Gastroesophageal sphincter (tissue), 4 donors: ENCODE measurements at regions not wholly inside any gene's neighbourhood (a gene's known extent, or its start where the extent isn't known, plus 50 kb on each side); places are given as distances from the start of the nearest gene placed in this dataset.

Experiments used
- ATAC-seq: fragments of 150-250 bp; one replicate; pipeline ENCODE4 v1.9.1; 2016; ENCODE audit warnings: mild to moderate bottlenecking, moderate library complexity
- H3K27ac ChIP-seq, 4 donors: fragments of 200-600 bp; sonication (generic) in 3 of 4; 1 replicate in 3 of 4; 2 replicates in 1 of 4; pipeline ENCODE4 v1.5.1; 2016 to 2019
- H3K27me3 ChIP-seq: fragments of 200-600 bp; sonication (generic); one replicate; pipeline ENCODE4 v1.5.1; 2019
- H3K36me3 ChIP-seq, 2 donors: fragments of 200-600 bp; sonication (generic); one replicate each; pipeline ENCODE4 v1.5.1; 2019; ENCODE audit warnings: control low read depth in 1 of 2
- H3K4me1 ChIP-seq, 3 donors: fragments of 200-600 bp; sonication (generic); 1 replicate in 2 of 3; 2 replicates in 1 of 3; pipeline ENCODE4 v1.5.1; 2016 to 2019; ENCODE audit warnings: control low read depth in 2 of 3
- H3K4me3 ChIP-seq, 2 donors: fragments of 200-600 bp; sonication (generic); one replicate each; pipeline ENCODE4 v1.5.1; 2019; ENCODE audit warnings: mild to moderate bottlenecking in 1 of 2, moderate library complexity in 1 of 2
- H3K9me3 ChIP-seq, 3 donors: fragments of 200-600 bp; sonication (generic); one replicate each; pipeline ENCODE4 v1.5.1; 2017 to 2019; ENCODE audit warnings: control low read depth in 2 of 3
- CTCF ChIP-seq, 4 experiments: fragments of 200-600 bp in 2 of 4; fragments of 450-650 bp in 2 of 4; sonication (generic) in 1 of 4; IDR thresholded peaks; one replicate each; pipeline ENCODE4 v1.5.1; 2017 to 2019; ENCODE audit warnings: antibody characterized with exemption in 4 of 4, mild to moderate bottlenecking in 2 of 4, moderate library complexity in 2 of 4
- EP300 ChIP-seq: sonication (generic); formaldehyde crosslinking; IDR thresholded peaks from one replicate; pipeline ENCODE4 v1.6.1; 2017; ENCODE audit warnings: antibody characterized with exemption, mild to moderate bottlenecking
- POLR2A ChIP-seq, 2 donors: fragments of 450-650 bp; IDR thresholded peaks; one replicate each; pipeline ENCODE4 v1.6.1; 2017; ENCODE audit warnings: antibody characterized with exemption in 2 of 2, mild to moderate bottlenecking in 2 of 2, moderate library complexity in 1 of 2
- POLR2AphosphoS5 ChIP-seq: sonication (generic); formaldehyde crosslinking; IDR thresholded peaks from one replicate; pipeline ENCODE4 v1.6.1; 2017; ENCODE audit warnings: antibody characterized with exemption
- WGBS, 2 donors: methylation state at CpG; one replicate each; pipeline ENCODE4 v1.1.5; 2018; ENCODE audit warnings: low coverage in 1 of 2; 5-methylcytosine and 5-hydroxymethylcytosine counted together

- H3K4me3 ChIP-seq, result no peak overlapping the region
- no peaks in the 10 kb centered on the region for H3K27me3 ChIP-seq
- TF ChIP-seq EP300 (no peak), CTCF (IDR thresholded peaks at IDR 0.05) (no peak), POLR2AphosphoS5 (no peak), POLR2A (IDR thresholded peaks at IDR 0.05) (no peak)
- no peak for ATAC-seq
- peaks cover 0 to 8% (median 0%) of the 10 kb centered on the region in 3 donors for H3K9me3 ChIP-seq
- no peaks in the 10 kb centered on the region for H3K36me3 ChIP-seq
- WGBS, 2 donors, result 81 to 100% methylated on average over 1 of the region's 1 CpG
- H3K4me1 ChIP-seq, result no peaks in the 10 kb centered on the region
- H3K27ac ChIP-seq, result no peak overlapping the region
These were observed 85.5 kb upstream of the OXGR1 start for GRCh38 chr13:97079726-97080125.

- Histone ChIP-seq H3K4me1 (no peaks in the 10 kb centered on the region), H3K27me3 (no peaks in the 10 kb centered on the region), H3K9me3 (peaks cover 0 to 3% (median 0%) of the 10 kb centered on the region in 3 donors), H3K4me3 (no peak overlapping the region), H3K36me3 (no peaks in the 10 kb centered on the region), H3K27ac (no peak overlapping the region)
- TF ChIP-seq CTCF (IDR thresholded peaks at IDR 0.05) (no peak), POLR2AphosphoS5 (no peak), EP300 (no peak), POLR2A (IDR thresholded peaks at IDR 0.05) (no peak)
- ATAC-seq, result no peak
- WGBS, 2 donors, result 85 to 96% methylated on average over 4 to 6 of the region's 6 CpGs
These were observed 88.4 kb upstream of the OXGR1 start for GRCh38 chr13:97082461-97083207.

GRCh38 chr13:97091196-97091595, 96.9 kb upstream of the OXGR1 start:
- no peak for ATAC-seq
- Histone ChIP-seq H3K4me1 (no peaks in the 10 kb centered on the region), H3K4me3 (no peak overlapping the region), H3K9me3 (peaks cover 0 to 5% (median 0%) of the 10 kb centered on the region in 3 donors), H3K27me3 (no peaks in the 10 kb centered on the region), H3K27ac (no peak overlapping the region), H3K36me3 (no peaks in the 10 kb centered on the region)
- 88% methylated on average over 1 of the region's 1 CpG; no CpG with 5 or more reads in 1 of the 2 donors for WGBS, 2 donors
- TF ChIP-seq CTCF (IDR thresholded peaks at IDR 0.05) (no peak), EP300 (no peak), POLR2A (IDR thresholded peaks at IDR 0.05) (no peak), POLR2AphosphoS5 (no peak)

GRCh38 chr13:97100821-97101220, 106.5 kb upstream of the OXGR1 start:
- Histone ChIP-seq H3K4me1 (no peaks in the 10 kb centered on the region), H3K36me3 (no peaks in the 10 kb centered on the region), H3K27me3 (no peaks in the 10 kb centered on the region), H3K9me3 (no peaks in the 10 kb centered on the region), H3K4me3 (no peak overlapping the region), H3K27ac (no peak overlapping the region)
- no peak for ATAC-seq
- no peak for TF ChIP-seq POLR2AphosphoS5
- TF ChIP-seq EP300, result no peak
- no peak for TF ChIP-seq POLR2A (IDR thresholded peaks at IDR 0.05)
- no peak for TF ChIP-seq CTCF (IDR thresholded peaks at IDR 0.05)

- no peak overlapping the region for H3K27ac ChIP-seq
- no peaks in the 10 kb centered on the region for H3K27me3 ChIP-seq
- no peak overlapping the region for H3K4me3 ChIP-seq
- TF ChIP-seq CTCF (IDR thresholded peaks at IDR 0.05), result no peak
- TF ChIP-seq POLR2A (IDR thresholded peaks at IDR 0.05), result no peak
- no peak for TF ChIP-seq EP300
- TF ChIP-seq POLR2AphosphoS5, result no peak
- no peak for ATAC-seq
- no peaks in the 10 kb centered on the region for H3K36me3 ChIP-seq
- no peaks in the 10 kb centered on the region for H3K4me1 ChIP-seq
- no peaks in the 10 kb centered on the region for H3K9me3 ChIP-seq
These were observed 107.8 kb upstream of the OXGR1 start for GRCh38 chr13:97101912-97102708.
